ENCODE measurements at regions not wholly inside any gene's neighbourhood (a gene's known extent, or its start where the extent isn't known, plus 50 kb on each side); places are given as distances from the start of the nearest gene placed in this dataset.

GRCh38 chr2:15066138-15066537 is 433.6 kb downstream of the LRATD1 start:
- no peak for ATAC-seq

GRCh38 chr2:15069149-15069548 is 436.6 kb downstream of the LRATD1 start:
- ATAC-seq, result no peak
- TF ChIP-seq BACH2 (CRISPR knock-in tag; IDR thresholded peaks at IDR 0.05; ENCODE audit: borderline replicate concordance) (no peak), ZFP30 (CRISPR knock-in tag; IDR thresholded peaks at IDR 0.05) (no peak), CSDC2 (CRISPR knock-in tag; IDR thresholded peaks at IDR 0.05) (no peak), ZNF70 (CRISPR knock-in tag; IDR thresholded peaks at IDR 0.05) (no peak), POU6F1 (CRISPR knock-in tag; IDR thresholded peaks at IDR 0.05; ENCODE audit: borderline replicate concordance, low read depth) (no peak), CREB5 (CRISPR knock-in tag; IDR thresholded peaks at IDR 0.05; ENCODE audit: low read depth) (no peak), TCF4 (CRISPR knock-in tag; IDR thresholded peaks at IDR 0.05; ENCODE audit: borderline replicate concordance) (no peak), ESRRG (CRISPR knock-in tag; IDR thresholded peaks at IDR 0.05) (no peak), PPARA (CRISPR knock-in tag; IDR thresholded peaks at IDR 0.05; ENCODE audit: borderline replicate concordance) (no peak), ZFP3 (CRISPR knock-in tag; IDR thresholded peaks at IDR 0.05) (no peak), CSRNP3 (CRISPR knock-in tag; IDR thresholded peaks at IDR 0.05) (no peak), ZNF565 (CRISPR knock-in tag; conservative IDR thresholded peaks at IDR 0.05; ENCODE audit: low read depth) (no peak), ISL1 (CRISPR knock-in tag; IDR thresholded peaks at IDR 0.05) (no peak), RARB (CRISPR knock-in tag; IDR thresholded peaks at IDR 0.05) (no peak), ZNF8 (CRISPR knock-in tag; IDR thresholded peaks at IDR 0.05) (no peak), PATZ1 (CRISPR knock-in tag; IDR thresholded peaks at IDR 0.05; ENCODE audit: borderline replicate concordance) (no peak), TSHZ2 (CRISPR knock-in tag; IDR thresholded peaks at IDR 0.05) (no peak), TOX (CRISPR knock-in tag; IDR thresholded peaks at IDR 0.05; ENCODE audit: borderline replicate concordance) (no peak), SNAI2 (CRISPR knock-in tag; IDR thresholded peaks at IDR 0.05) (no peak)

More at GRCh38 chr2:15066138-15066537, 433.6 kb downstream of the LRATD1 start:
- TF ChIP-seq BACH2 (CRISPR knock-in tag; IDR thresholded peaks at IDR 0.05; ENCODE audit: borderline replicate concordance) (no peak), SNAI2 (CRISPR knock-in tag; IDR thresholded peaks at IDR 0.05) (no peak), ZC3H10 (CRISPR knock-in tag; IDR thresholded peaks at IDR 0.05) (no peak), GLIS3 (CRISPR knock-in tag; IDR thresholded peaks at IDR 0.05) (no peak)

GRCh38 chr2:15072836-15073235 is 440.3 kb downstream of the LRATD1 start:
- TF ChIP-seq GLIS3 (CRISPR knock-in tag; IDR thresholded peaks at IDR 0.05) (no peak), ISL1 (CRISPR knock-in tag; IDR thresholded peaks at IDR 0.05) (no peak), PATZ1 (CRISPR knock-in tag; IDR thresholded peaks at IDR 0.05; ENCODE audit: borderline replicate concordance) (no peak), CSRNP3 (CRISPR knock-in tag; IDR thresholded peaks at IDR 0.05) (no peak)
- no peak for ATAC-seq
